ENCODE measurements at regions not wholly inside any gene's neighbourhood (a gene's known extent, or its start where the extent isn't known, plus 50 kb on each side); places are given as distances from the start of the nearest gene placed in this dataset.

DNA sequence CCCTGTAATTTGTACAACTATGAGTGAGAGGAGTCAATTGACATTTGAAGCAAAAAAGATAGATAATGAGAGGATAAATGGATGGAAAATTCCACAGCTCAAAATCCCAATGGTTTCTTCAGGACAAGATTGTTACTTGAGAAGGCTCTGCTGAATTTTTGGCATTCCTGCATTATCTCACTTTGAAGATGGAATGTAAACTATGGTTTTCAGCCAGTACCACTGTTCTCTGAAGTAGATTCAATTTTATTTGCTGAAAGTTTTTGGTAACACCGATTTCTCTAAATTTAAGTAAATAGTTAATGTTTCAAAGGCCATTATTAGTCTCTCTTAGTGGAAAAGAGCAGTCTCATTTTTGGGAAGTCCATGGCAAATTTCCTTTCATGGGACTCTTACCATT is 121.9 kb upstream of the SLC38A2 start:
- no peak for TF ChIP-seq ZNF274 (IDR thresholded peaks at IDR 0.05; ENCODE audit: low read depth, low read length)
- no peak for TF ChIP-seq YY1 (IDR thresholded peaks at IDR 0.05; ENCODE audit: insufficient read depth, insufficient read length)
- no peak for TF ChIP-seq SUZ12 (IDR thresholded peaks at IDR 0.05; ENCODE audit: extremely low read depth, insufficient read depth, insufficient read length)

Measured in NT2/D1 (cell line).